Esophagus muscularis mucosa (tissue), 4 donors: ENCODE measurements at regions not wholly inside any gene's neighbourhood (a gene's known extent, or its start where the extent isn't known, plus 50 kb on each side); places are given as distances from the start of the nearest gene placed in this dataset.

Experiments used
- EP300 ChIP-seq: sonication (generic); formaldehyde crosslinking; IDR thresholded peaks from one replicate; pipeline ENCODE4 v1.6.1; 2017; ENCODE audit warnings: antibody characterized with exemption
- POLR2A ChIP-seq: fragments of 450-650 bp; IDR thresholded peaks from one replicate; pipeline ENCODE4 v1.6.1; 2017; ENCODE audit warnings: antibody characterized with exemption, moderate library complexity, mild to moderate bottlenecking, low read depth
- POLR2AphosphoS5 ChIP-seq, 2 donors: sonication (generic); formaldehyde crosslinking; IDR thresholded peaks; one replicate each; pipeline ENCODE4 v1.6.1; 2017; ENCODE audit warnings: antibody characterized with exemption in 2 of 2
- TF ChIP-seq, protein P1 (sequence below), 3 experiments: fragments of 200-600 bp in 2 of 3; fragments of 450-650 bp in 1 of 3; sonication (generic) in 2 of 3; IDR thresholded peaks; one replicate each; pipeline ENCODE4 v1.5.1; 2017 to 2019; ENCODE audit warnings: antibody characterized with exemption in 3 of 3, mild to moderate bottlenecking in 2 of 3, moderate library complexity in 1 of 3

DNA sequence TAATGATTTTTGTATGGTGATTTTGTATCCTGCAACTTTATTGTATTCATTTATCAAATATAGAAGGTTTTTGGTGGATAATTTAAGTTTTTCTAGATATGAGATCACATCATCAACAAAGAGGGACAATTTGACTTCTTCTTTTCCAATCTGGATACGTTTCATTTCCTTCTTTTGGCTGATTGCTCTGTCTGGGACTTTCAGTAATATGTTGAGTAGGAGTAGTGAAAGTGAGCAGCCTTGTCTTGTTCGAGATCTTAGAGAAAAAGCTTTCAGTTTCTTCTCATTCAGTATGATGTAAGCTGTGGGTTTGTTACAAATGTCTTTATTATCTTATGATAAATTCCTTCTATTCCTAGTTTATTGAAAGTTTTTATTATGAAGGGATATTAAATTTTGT, 352.0 kb upstream of the DACH1 start:
- TF ChIP-seq, protein P1, sequence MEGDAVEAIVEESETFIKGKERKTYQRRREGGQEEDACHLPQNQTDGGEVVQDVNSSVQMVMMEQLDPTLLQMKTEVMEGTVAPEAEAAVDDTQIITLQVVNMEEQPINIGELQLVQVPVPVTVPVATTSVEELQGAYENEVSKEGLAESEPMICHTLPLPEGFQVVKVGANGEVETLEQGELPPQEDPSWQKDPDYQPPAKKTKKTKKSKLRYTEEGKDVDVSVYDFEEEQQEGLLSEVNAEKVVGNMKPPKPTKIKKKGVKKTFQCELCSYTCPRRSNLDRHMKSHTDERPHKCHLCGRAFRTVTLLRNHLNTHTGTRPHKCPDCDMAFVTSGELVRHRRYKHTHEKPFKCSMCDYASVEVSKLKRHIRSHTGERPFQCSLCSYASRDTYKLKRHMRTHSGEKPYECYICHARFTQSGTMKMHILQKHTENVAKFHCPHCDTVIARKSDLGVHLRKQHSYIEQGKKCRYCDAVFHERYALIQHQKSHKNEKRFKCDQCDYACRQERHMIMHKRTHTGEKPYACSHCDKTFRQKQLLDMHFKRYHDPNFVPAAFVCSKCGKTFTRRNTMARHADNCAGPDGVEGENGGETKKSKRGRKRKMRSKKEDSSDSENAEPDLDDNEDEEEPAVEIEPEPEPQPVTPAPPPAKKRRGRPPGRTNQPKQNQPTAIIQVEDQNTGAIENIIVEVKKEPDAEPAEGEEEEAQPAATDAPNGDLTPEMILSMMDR (IDR thresholded peaks at IDR 0.05), result no peak
- TF ChIP-seq POLR2A (no peak), POLR2AphosphoS5 (IDR thresholded peaks at IDR 0.05) (no peak), EP300 (no peak)
